Endothelial cell of umbilical vein (primary cell): ENCODE measurements at regions not wholly inside any gene's neighbourhood (a gene's known extent, or its start where the extent isn't known, plus 50 kb on each side); places are given as distances from the start of the nearest gene placed in this dataset.

Experiments
- BruUV-seq: library from RNA; stranded (reverse); fragments of 400-500 nt; replicated peaks from 2 replicates; lab custom pipeline; 2021; lab: Mats Ljungman, UMichigan
- CTCF ChIA-PET: fragments of 300-600, 350-600 bp; sonication (Branson Sonifier 250); formaldehyde crosslinking; loops from one replicate; lab custom pipeline; 2021; ENCODE audit warnings: antibody characterized with exemption, inconsistent platforms; lab: Charles Lee
- POLR2A ChIA-PET: fragments of 300-600, 350-600 bp; sonication (Branson Sonifier 250); formaldehyde crosslinking; loops from one replicate; lab custom pipeline; 2021; ENCODE audit warnings: antibody characterized with exemption, inconsistent platforms; lab: Charles Lee
- DNase-seq: peaks from one replicate; pipeline ENCODE4 v3.0.0-alpha.2; 2011; ENCODE audit warnings: low read depth, low spot score
- FAIRE-seq: peaks from 2 replicates; lab custom pipeline; 2011; peaks lifted over from hg19 to GRCh38; lab: Jason Lieb, UNC
- H2AFZ ChIP-seq: 2 replicates; pipeline ENCODE4 v1.6.0; 2012; ENCODE audit warnings: low read depth, low read length, control low read depth, inconsistent platforms
- H3K27ac ChIP-seq: 2 replicates; pipeline ENCODE4 v1.5.1; 2011; ENCODE audit warnings: low read depth, mild to moderate bottlenecking, control low read depth, low read length, moderate library complexity; ENCODE audit not compliant: insufficient read depth
- H3K27me3 ChIP-seq, 2 experiments: 2 replicates each; pipeline versions ENCODE4 v1.6.0 to v1.6.1; 2011; ENCODE audit warnings: low read length in 2 of 2, mixed read lengths in 1 of 2; ENCODE audit not compliant: control insufficient read depth in 2 of 2, insufficient read depth in 2 of 2
- H3K36me3 ChIP-seq, 2 experiments: 2 replicates in 1 of 2; 3 replicates in 1 of 2; pipeline ENCODE4 v1.5.1; 2011; ENCODE audit warnings: low read length in 2 of 2, mild to moderate bottlenecking in 1 of 2, moderate library complexity in 1 of 2; ENCODE audit not compliant: control insufficient read depth in 2 of 2, insufficient read depth in 2 of 2; ENCODE audit errors: extremely low read depth in 1 of 2
- H3K4me1 ChIP-seq: 3 replicates; pipeline ENCODE4 v1.5.1; 2011; ENCODE audit warnings: mild to moderate bottlenecking, low read length; ENCODE audit not compliant: control insufficient read depth, insufficient read depth; ENCODE audit errors: extremely low read depth
- H3K4me2 ChIP-seq: 2 replicates; pipeline ENCODE4 v1.6.1; 2011; ENCODE audit warnings: low read length, control low read depth, mixed read lengths; ENCODE audit not compliant: insufficient read depth
- H3K4me3 ChIP-seq, 3 experiments: fragments of 200-600 bp in 1 of 3; sonication (generic), shearing (Covaris generic) in 1 of 3; replicated peaks in 1 of 3; 2 replicates each; pipeline ENCODE4 v1.5.1; 2011 to 2016; ENCODE audit warnings: control low read depth in 3 of 3, low read length in 3 of 3, mild to moderate bottlenecking in 2 of 3, inconsistent platforms in 1 of 3, low read depth in 1 of 3, moderate library complexity in 1 of 3; ENCODE audit not compliant: insufficient read depth in 1 of 3
- H3K79me2 ChIP-seq: 2 replicates; pipeline ENCODE4 v1.6.0; 2012; ENCODE audit warnings: low read length, inconsistent platforms; ENCODE audit not compliant: control insufficient read depth, insufficient read depth
- H3K9ac ChIP-seq: replicated peaks from 2 replicates; pipeline ENCODE3; 2011; ENCODE audit warnings: low read length, control low read depth; ENCODE audit not compliant: insufficient read depth; ENCODE audit errors: extremely low read depth
- H3K9me1 ChIP-seq: replicated peaks from 3 replicates; pipeline ENCODE4 v1.6.0; 2011; ENCODE audit warnings: mild to moderate bottlenecking, low read length; ENCODE audit not compliant: control insufficient read depth, insufficient read depth; ENCODE audit errors: extremely low read depth
- H3K9me3 ChIP-seq: replicated peaks from 2 replicates; pipeline ENCODE4 v1.5.1; 2012; ENCODE audit warnings: low read length, inconsistent platforms; ENCODE audit not compliant: control insufficient read depth, insufficient read depth
- H4K20me1 ChIP-seq: replicated peaks from 2 replicates; pipeline ENCODE3; 2011; ENCODE audit warnings: mild to moderate bottlenecking, low read length; ENCODE audit not compliant: control insufficient read depth, insufficient read depth; ENCODE audit errors: extremely low read depth
- EZH2 ChIP-seq: IDR thresholded peaks from 2 replicates; pipeline ENCODE4 v1.6.1; 2012; ENCODE audit warnings: borderline replicate concordance, low read depth, mild to moderate bottlenecking, moderate library complexity, low read length, inconsistent platforms; ENCODE audit not compliant: severe bottlenecking
- FOS ChIP-seq: IDR thresholded peaks from 2 replicates; pipeline ENCODE4 v1.6.1; 2011; ENCODE audit warnings: mild to moderate bottlenecking, low read length, moderate library complexity, borderline replicate concordance; ENCODE audit not compliant: insufficient read depth
- GATA2 ChIP-seq: IDR thresholded peaks from 2 replicates; pipeline ENCODE4 v1.7.0; 2011; ENCODE audit warnings: low read depth, mild to moderate bottlenecking, moderate library complexity, mixed read lengths, low read length; ENCODE audit not compliant: insufficient read length, insufficient read depth
- JUN ChIP-seq: IDR thresholded peaks from 2 replicates; pipeline ENCODE4 v1.6.1; 2011; ENCODE audit warnings: borderline replicate concordance, low read depth; ENCODE audit not compliant: insufficient read length, insufficient read depth
- MAX ChIP-seq: IDR thresholded peaks from 2 replicates; pipeline ENCODE4 v1.6.1; 2011; ENCODE audit not compliant: insufficient read depth, insufficient read length
- MYC ChIP-seq: IDR thresholded peaks from one replicate; pipeline ENCODE4 v1.6.1; 2011; ENCODE audit warnings: mild to moderate bottlenecking, low read depth, low read length
- POLR2A ChIP-seq: IDR thresholded peaks from 2 replicates; pipeline ENCODE4 v1.6.1; 2012; ENCODE audit warnings: low read depth, mild to moderate bottlenecking, control low read depth, low read length
- POLR2AphosphoS5 ChIP-seq: IDR thresholded peaks from 2 replicates; pipeline ENCODE4 v1.6.1; 2012; ENCODE audit warnings: low read depth, mild to moderate bottlenecking, control low read depth, low read length, moderate library complexity; ENCODE audit not compliant: insufficient read depth
- dilution Hi-C: fragments of 300-500 bp; cut with MboI; formaldehyde crosslinking; loops from one replicate; pipeline ENCODE4 v1.15.0; 2019; ENCODE audit warnings: low sequenced_read_pairs; ENCODE audit not compliant: extremely low pct_ligation_motif_present
- intact Hi-C: fragments of 100-400 bp; cut with micrococcal nuclease; formaldehyde crosslinking; loops from one replicate; pipeline ENCODE4 v1.10.0; 2022
- TF ChIP-seq, protein P1 (sequence below), 2 donors: IDR thresholded peaks; 1 replicate in 1 of 2; 2 replicates in 1 of 2; pipeline ENCODE4 v1.5.1; 2011; ENCODE audit warnings: low read length in 2 of 2, mild to moderate bottlenecking in 2 of 2, moderate library complexity in 2 of 2, control low read depth in 1 of 2, inconsistent platforms in 1 of 2, low read depth in 1 of 2; ENCODE audit not compliant: insufficient read depth in 1 of 2; ENCODE audit errors: extremely low read depth in 1 of 2

- ChIA-PET CTCF (no interaction called here), POLR2A (no interaction called here)
- no peaks in the 10 kb centered on the region for H3K36me3 ChIP-seq
- no peak for TF ChIP-seq GATA2
- TF ChIP-seq POLR2A, result no peak
- TF ChIP-seq JUN, result no peak
- TF ChIP-seq MYC, result no peak
- no peak for TF ChIP-seq EZH2
- TF ChIP-seq, protein P1, sequence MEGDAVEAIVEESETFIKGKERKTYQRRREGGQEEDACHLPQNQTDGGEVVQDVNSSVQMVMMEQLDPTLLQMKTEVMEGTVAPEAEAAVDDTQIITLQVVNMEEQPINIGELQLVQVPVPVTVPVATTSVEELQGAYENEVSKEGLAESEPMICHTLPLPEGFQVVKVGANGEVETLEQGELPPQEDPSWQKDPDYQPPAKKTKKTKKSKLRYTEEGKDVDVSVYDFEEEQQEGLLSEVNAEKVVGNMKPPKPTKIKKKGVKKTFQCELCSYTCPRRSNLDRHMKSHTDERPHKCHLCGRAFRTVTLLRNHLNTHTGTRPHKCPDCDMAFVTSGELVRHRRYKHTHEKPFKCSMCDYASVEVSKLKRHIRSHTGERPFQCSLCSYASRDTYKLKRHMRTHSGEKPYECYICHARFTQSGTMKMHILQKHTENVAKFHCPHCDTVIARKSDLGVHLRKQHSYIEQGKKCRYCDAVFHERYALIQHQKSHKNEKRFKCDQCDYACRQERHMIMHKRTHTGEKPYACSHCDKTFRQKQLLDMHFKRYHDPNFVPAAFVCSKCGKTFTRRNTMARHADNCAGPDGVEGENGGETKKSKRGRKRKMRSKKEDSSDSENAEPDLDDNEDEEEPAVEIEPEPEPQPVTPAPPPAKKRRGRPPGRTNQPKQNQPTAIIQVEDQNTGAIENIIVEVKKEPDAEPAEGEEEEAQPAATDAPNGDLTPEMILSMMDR (IDR thresholded peaks at IDR 0.05; ENCODE audit: extremely low read depth in 1 of 2, insufficient read depth in 1 of 2, low read depth in 1 of 2, low read length in 2 of 2), result no peak
- no peak for TF ChIP-seq MAX
- no peak for TF ChIP-seq FOS
- no peak for TF ChIP-seq POLR2AphosphoS5
- H3K27ac ChIP-seq, result no peak overlapping the region
- H3K27me3 ChIP-seq, result no peaks in the 10 kb centered on the region
- H3K9me3 ChIP-seq, result no peaks in the 10 kb centered on the region
- dilution Hi-C loops, result no loop called here
- FAIRE-seq, result no peak
- no peak overlapping the region for H2AFZ ChIP-seq
- BruUV-seq, result no TSS peak
- H3K4me1 ChIP-seq, result no peaks in the 10 kb centered on the region
- no peaks in the 10 kb centered on the region for H3K79me2 ChIP-seq
- H3K9me1 ChIP-seq, result no peaks in the 10 kb centered on the region
- H3K9ac ChIP-seq, result no peak overlapping the region
- no peak overlapping the region for H3K4me2 ChIP-seq
- DNase-seq, result no peak
- intact Hi-C loops, result no loop called here
- no peak overlapping the region for H3K4me3 ChIP-seq
- H4K20me1 ChIP-seq, result no peaks in the 10 kb centered on the region
These were observed 573.7 kb upstream of the DAB2 start for GRCh38 chr5:39998518-39998917.
